Adrenal gland (tissue), 5 donors: ENCODE measurements at regions not wholly inside any gene's neighbourhood (a gene's known extent, or its start where the extent isn't known, plus 50 kb on each side); places are given as distances from the start of the nearest gene placed in this dataset.
"Not testable (repeated sequence)": the region's sequence is repeated elsewhere in the genome, so short reads cannot be mapped to it uniquely, and the experiment has no call there.

Experiments used
- CTCF ChIP-seq, 6 experiments: fragments of 450-650 bp in 4 of 6; fragments of 200-600 bp in 2 of 6; sonication (generic) in 1 of 6; IDR thresholded peaks; 1 replicate in 5 of 6; 2 replicates in 1 of 6; pipeline versions ENCODE4 v1.5.1 to v1.8.0; 2016 to 2021; ENCODE audit warnings: antibody characterized with exemption in 6 of 6, mild to moderate bottlenecking in 2 of 6, moderate library complexity in 1 of 6
- POLR2A ChIP-seq, 2 donors: fragments of 450-650 bp; IDR thresholded peaks; one replicate each; pipeline ENCODE4 v1.6.1; 2017; ENCODE audit warnings: antibody characterized with exemption in 2 of 2, mild to moderate bottlenecking in 2 of 2, moderate library complexity in 1 of 2
- donor health status: DM: no; HTN: no; CAD: no.

GRCh38 chr6:121599331-121599730, 163.9 kb downstream of the GJA1 start:
- TF ChIP-seq CTCF, POLR2A (IDR thresholded peaks at IDR 0.05): not testable (repeated sequence)
